HCT116 (cell line): ENCODE measurements at regions not wholly inside any gene's neighbourhood (a gene's known extent, or its start where the extent isn't known, plus 50 kb on each side); places are given as distances from the start of the nearest gene placed in this dataset.

ENCODE experiments used
- ATF3 ChIP-seq: IDR thresholded peaks from 2 replicates; pipeline ENCODE4 v1.6.1; 2012
- CEBPB ChIP-seq: IDR thresholded peaks from 2 replicates; pipeline ENCODE4 v1.6.1; 2012; ENCODE audit warnings: low read depth
- CTCF ChIP-seq, 3 experiments: fragments of 200-600 bp in 1 of 3; sonication (generic) in 1 of 3; IDR thresholded peaks in 2 of 3; conservative IDR thresholded peaks in 1 of 3; 2 replicates each; pipeline ENCODE4 v1.5.1; 2012 to 2017; ENCODE audit warnings: low read depth in 2 of 3, low read length in 2 of 3, antibody characterized with exemption in 1 of 3, borderline replicate concordance in 1 of 3, control low read depth in 1 of 3, mild to moderate bottlenecking in 1 of 3, mixed read lengths in 1 of 3, mixed run types in 1 of 3, moderate library complexity in 1 of 3; ENCODE audit not compliant: insufficient read depth in 1 of 3
- EZH2 ChIP-seq: fragments of 200-600 bp; sonication (generic); IDR thresholded peaks from 2 replicates; pipeline ENCODE4 v1.6.1; 2017; ENCODE audit warnings: antibody characterized with exemption, mixed run types
- POLR2A ChIP-seq: IDR thresholded peaks from 2 replicates; pipeline ENCODE4 v1.7.0; 2011; ENCODE audit warnings: borderline replicate concordance; ENCODE audit not compliant: insufficient read depth, insufficient read length; ENCODE audit errors: extremely low read depth
- POLR2AphosphoS5 ChIP-seq: IDR thresholded peaks from 2 replicates; pipeline ENCODE4 v1.6.1; 2011; ENCODE audit warnings: mild to moderate bottlenecking, low read depth, low read length, moderate library complexity
- SIN3A ChIP-seq: IDR thresholded peaks from 2 replicates; pipeline ENCODE4 v1.6.1; 2012; ENCODE audit warnings: low read depth
- TCF7L2 ChIP-seq: IDR thresholded peaks from 2 replicates; pipeline ENCODE4 v1.7.0; 2011; ENCODE audit warnings: borderline replicate concordance, inconsistent platforms; ENCODE audit not compliant: insufficient read depth, insufficient read length; ENCODE audit errors: extremely low read depth

- no peak for TF ChIP-seq CEBPB
- TF ChIP-seq POLR2AphosphoS5 = no peak
- no peak for TF ChIP-seq SIN3A
- TF ChIP-seq EZH2 = no peak
- no peak for TF ChIP-seq CTCF (IDR thresholded peaks at IDR 0.05 in 2 of 3, conservative IDR thresholded peaks at IDR 0.05 in 1 of 3; ENCODE audit: borderline replicate concordance in 1 of 3, insufficient read depth in 1 of 3, low read depth in 2 of 3, low read length in 2 of 3)
- no peak for TF ChIP-seq POLR2A
- no peak for TF ChIP-seq TCF7L2
- TF ChIP-seq ATF3 = no peak
Measured at GRCh38 chr6:85749236-85749635, 106.5 kb upstream of the SYNCRIP start.
